ENCODE measurements at regions not wholly inside any gene's neighbourhood (a gene's known extent, or its start where the extent isn't known, plus 50 kb on each side); places are given as distances from the start of the nearest gene placed in this dataset.

- in situ Hi-C loops (cut with MboI; ENCODE audit: low sequenced_read_pairs): loop anchor here (25.0 kb wide), 1 partner anchor 434 kb away; no protein-coding TSS in a partner anchor
Observed at GRCh38 chrX:110428144-110428543, 69.5 kb downstream of the RTL9 start.

DNA sequence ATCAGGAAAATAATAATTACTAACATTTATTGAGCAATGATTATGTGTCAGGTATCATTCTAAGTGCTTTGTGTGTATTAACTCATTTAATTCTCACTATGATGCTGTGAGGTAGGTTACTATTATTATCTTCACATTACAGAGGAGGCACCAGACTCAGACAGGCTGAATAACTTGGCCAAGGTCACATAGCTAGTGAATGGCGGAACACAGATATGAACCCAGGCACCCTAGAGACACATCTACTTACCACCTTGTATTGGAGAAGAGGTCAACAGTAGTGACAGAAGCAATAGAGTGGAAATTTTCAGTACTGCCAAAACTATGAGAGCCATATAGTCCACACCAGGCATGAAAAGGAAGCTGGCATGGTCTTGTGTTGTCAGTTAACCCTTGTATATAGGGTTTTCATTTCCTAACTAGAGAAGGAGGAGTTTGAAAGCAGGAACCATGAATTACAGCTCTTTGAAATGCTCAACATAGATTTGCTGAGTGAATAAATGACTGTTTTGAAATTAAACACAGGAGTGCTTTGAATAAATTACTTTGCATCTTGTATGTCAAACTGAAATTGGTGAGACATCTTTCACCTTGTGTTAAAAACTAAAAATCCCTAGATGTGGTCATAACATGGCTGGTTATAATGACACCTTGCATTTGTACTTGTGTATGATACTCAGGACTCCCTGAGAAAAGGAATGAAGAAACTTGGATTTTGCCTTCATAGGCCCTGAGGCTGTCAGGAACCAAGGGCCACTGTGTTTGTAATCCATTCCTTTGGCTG lies 71.8 kb downstream of the RTL9 start:
- in situ Hi-C loops (cut with MboI; ENCODE audit: low sequenced_read_pairs): loop anchor here (25.0 kb wide), 1 partner anchor 432 kb away; no protein-coding TSS in a partner anchor

GRCh38 chrX:110432091-110432905 lies 73.7 kb downstream of the RTL9 start:
- in situ Hi-C loops (cut with MboI; ENCODE audit: low sequenced_read_pairs): loop anchor here (25.0 kb wide), 1 partner anchor 430 kb away; no protein-coding TSS in a partner anchor

GRCh38 chrX:110432906-110433215 lies 74.2 kb downstream of the RTL9 start:
- in situ Hi-C loops (cut with MboI; ENCODE audit: low sequenced_read_pairs): loop anchor here (25.0 kb wide), 1 partner anchor 429 kb away; no protein-coding TSS in a partner anchor

DNA sequence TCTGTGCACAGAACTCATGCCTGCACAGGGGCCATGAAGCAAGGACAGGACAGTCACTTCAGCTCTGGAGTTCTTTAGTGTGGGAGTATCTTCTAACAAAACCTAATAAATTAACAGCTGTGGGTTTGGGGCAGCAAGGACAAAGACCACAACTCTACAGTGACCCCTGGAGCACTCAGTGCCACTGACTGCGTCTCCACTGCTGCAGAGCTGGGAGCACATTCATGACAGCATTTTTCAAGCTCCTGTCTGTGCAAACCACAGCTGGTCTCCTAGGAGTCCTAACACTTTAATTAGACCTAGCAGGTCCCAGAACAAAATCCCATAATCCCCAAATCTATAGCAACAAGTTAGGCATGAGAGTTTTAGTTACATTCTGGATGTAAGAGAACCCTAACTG lies 76.5 kb downstream of the RTL9 start:
- in situ Hi-C loops (cut with MboI; ENCODE audit: low sequenced_read_pairs): loop anchor here (25.0 kb wide), 1 partner anchor 427 kb away; no protein-coding TSS in a partner anchor

- in situ Hi-C loops (cut with MboI; ENCODE audit: low sequenced_read_pairs): loop anchor here (25.0 kb wide), 1 partner anchor 426 kb away; no protein-coding TSS in a partner anchor
Observed at GRCh38 chrX:110436523-110436922, 77.9 kb downstream of the RTL9 start.

DNA sequence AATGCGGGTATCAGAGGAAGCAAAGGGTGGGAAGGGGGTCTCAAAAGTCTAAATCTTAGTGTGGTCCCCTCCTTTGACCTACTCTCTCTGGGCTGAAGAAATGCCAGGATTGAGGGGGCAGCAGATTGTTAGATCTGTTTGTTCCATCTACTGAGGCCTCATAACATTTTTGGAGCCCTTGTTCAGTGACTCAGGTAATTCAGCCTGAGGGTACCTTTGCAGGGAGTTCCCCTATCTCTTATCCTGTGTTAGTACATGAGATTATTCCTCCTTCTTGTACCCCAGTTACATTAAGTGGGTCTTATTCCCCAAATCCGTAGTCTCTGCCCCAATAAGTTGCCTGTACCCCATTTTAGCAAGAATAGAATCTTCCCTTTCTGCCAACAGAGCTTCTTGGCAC lies 79.0 kb downstream of the RTL9 start:
- in situ Hi-C loops (cut with MboI; ENCODE audit: low sequenced_read_pairs): loop anchor here (25.0 kb wide), 1 partner anchor 425 kb away; no protein-coding TSS in a partner anchor

DNA sequence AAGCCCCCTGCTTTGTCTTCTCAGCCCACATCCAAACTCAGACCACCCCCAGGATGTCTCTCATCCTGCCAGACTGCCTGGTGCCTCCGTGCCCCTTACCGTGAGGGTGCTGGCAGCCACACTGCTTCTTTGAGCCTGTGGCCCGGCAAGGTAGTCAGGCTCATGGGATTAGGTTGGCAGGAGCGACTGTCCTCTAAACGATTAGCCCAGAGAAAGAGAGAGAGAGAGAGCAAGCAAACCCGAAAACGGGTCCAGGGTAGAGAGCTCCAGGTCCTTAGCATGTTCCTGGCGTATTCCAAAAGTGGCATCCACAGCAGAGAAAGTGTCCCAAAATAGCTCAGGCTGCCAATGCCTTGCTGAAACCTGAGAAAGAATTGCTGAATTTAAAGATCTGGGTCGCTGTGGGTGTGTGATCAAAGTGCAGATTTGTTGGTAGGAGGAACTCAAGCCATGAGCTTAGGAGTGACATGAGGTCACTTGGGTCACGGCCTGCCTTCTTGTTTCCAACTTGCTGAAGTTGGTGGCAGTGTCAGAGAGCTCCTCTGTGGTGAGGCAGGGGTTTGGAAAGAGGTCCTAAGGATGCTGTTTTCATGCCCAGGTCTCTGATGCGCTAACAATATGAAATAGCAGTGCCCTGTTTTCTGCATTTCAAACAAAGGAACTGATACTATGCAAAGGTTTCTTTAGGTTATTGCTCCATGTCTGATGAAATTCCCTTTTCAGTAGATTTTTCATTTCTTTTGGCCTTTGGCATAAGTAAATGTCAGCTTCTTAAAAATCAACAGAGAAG lies 81.6 kb downstream of the RTL9 start:
- in situ Hi-C loops (cut with MboI; ENCODE audit: low sequenced_read_pairs): loop anchor here (25.0 kb wide), 1 partner anchor 422 kb away; no protein-coding TSS in a partner anchor

DNA sequence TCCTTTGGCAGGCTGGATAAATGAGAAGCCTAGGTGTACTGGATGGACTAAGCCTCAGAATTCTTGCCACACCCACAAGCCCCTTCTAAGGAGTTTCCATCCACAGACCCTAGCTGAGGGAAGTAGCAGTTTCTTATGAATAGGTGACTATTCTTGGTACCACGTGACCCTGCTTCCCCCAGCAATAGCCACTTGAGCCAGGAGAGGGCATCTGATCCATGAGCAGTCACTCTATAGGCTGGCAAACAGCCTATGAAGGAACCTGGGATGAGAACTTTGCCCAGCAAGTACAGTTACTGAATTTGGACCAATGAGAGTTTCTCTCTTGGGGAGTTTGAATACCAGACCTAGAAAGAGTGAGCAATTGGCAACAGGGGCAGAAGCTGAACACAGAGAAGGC lies 84.0 kb downstream of the RTL9 start:
- in situ Hi-C loops (cut with MboI; ENCODE audit: low sequenced_read_pairs): loop anchor here (25.0 kb wide), 1 partner anchor 420 kb away; no protein-coding TSS in a partner anchor

- in situ Hi-C loops (cut with MboI; ENCODE audit: low sequenced_read_pairs): loop anchor here (25.0 kb wide), 1 partner anchor 417 kb away; no protein-coding TSS in a partner anchor
Observed at GRCh38 chrX:110444996-110445395, 86.3 kb downstream of the RTL9 start.

DNA sequence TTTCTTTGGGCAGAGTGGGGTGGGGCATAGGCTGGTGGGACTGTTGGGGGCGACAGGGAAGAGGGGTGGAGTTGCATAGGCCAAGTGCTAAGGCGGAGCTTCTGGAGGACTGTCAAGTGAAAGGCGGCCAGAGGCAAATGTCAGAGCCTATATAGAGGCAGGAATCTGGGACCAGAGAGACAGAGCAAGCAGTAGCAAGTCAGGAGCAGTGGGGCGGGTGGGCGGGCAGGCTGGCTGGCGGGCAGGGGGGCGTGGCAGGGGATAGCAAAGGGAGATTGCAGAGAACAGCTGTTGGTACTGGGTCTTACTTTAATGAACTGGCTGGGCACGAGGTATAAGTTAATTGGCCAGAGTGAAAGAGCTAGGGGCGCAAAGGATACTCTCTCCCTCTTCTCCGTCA lies 89.8 kb downstream of the RTL9 start:
- in situ Hi-C loops (cut with MboI; ENCODE audit: low sequenced_read_pairs): loop anchor here (25.0 kb wide), 1 partner anchor 414 kb away; no protein-coding TSS in a partner anchor

DNA sequence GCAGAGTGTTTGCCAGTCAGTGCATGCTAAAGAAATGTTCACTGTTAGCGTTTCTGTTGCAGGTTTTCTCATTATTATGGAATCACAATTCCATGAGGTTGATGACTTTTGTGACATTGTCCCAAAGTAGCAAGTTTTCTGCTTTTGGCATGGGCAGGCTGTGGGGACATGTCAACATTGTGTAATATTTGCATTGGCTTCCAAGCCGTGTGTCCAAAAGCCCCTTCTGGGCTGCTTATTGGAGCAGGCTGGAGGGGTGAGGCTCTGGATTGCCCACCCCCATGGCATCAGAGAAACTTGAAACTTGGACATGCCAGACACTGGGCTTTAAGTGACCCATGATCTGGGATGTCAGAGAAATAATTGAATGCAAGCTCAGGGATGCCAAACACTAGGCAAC lies 90.7 kb downstream of the RTL9 start:
- in situ Hi-C loops (cut with MboI; ENCODE audit: low sequenced_read_pairs): loop anchor here (25.0 kb wide), 1 partner anchor 413 kb away; no protein-coding TSS in a partner anchor

GRCh38 chrX:110450050-110450449 lies 91.4 kb downstream of the RTL9 start:
- in situ Hi-C loops (cut with MboI; ENCODE audit: low sequenced_read_pairs): no loop called here

DNA sequence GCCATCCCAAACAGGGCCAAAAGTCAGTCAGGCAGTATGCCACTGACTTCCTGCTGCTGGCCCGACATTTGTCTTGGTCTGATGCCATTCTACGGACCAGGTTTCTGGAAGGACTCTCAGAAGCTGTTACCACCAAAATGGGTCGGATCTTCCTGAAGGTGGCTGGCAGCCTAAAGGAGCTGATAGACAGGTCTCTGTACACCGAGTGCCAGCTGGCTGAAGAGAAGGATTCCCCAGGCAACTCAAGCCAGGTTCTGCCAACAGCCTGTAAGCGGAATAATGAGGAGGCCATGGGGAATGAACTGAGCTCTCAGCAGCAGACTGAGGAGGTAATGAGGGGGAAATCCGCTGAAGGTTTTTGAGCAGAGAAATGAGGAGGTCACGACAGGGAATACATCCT lies 95.7 kb downstream of the RTL9 start:
- in situ Hi-C loops (cut with MboI; ENCODE audit: low sequenced_read_pairs): no loop called here

- in situ Hi-C loops (cut with MboI; ENCODE audit: low sequenced_read_pairs): no loop called here
Observed at GRCh38 chrX:110462957-110463356, 104.3 kb downstream of the RTL9 start.

DNA sequence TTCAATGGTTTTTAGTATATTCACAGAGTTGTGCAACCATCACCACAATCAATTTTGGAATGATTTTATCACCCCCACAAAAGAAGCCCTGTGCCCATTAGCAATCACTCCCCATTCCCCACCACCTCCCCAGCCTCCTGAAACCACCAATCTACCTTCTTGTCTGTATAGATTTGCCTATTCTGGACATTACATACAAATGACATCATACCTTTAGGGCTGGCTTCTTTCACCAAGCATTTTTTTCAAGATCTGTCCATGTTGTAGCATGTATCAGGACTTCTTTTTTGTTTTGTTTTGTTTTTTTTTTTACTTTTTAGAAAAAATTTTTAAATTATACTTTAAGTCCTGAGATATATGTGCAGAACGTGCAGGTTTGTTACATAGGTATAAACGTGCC lies 108.1 kb downstream of the RTL9 start:
- in situ Hi-C loops (cut with MboI; ENCODE audit: low sequenced_read_pairs): no loop called here

- in situ Hi-C loops (cut with MboI; ENCODE audit: low sequenced_read_pairs): no loop called here
Observed at GRCh38 chrX:110472265-110472664, 113.6 kb downstream of the RTL9 start.

DNA sequence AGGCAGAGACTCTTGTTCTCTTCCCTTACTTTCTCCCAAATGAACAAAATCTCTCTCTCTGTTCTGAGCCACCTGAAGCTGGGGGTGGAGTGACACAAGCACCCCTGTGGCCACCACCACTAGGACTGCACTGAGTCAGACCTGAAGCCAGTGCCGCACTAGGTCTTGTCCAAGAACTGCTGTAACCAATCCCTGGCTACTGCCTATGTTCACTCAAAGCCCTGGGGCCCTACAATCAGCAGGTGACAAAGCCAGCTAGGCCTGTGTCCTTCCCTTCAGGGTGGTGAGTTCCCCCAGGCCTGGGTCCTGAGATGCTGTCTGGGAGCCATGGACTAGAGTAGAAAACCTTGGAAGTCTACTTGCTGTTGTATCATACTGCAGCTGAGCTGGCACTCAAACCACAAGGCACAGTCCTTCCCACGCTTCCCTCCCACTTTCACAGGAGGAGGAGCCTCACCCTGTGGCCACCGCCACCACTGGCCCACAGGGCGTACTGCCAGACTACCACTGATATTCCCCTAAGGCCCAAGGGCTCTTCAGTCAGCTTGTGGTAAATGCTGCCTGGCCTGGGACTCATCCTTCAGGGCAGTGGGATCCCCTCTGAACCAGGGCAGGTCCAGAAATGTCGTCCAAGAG lies 119.1 kb downstream of the RTL9 start:
- in situ Hi-C loops (cut with MboI; ENCODE audit: low sequenced_read_pairs): no loop called here

DNA sequence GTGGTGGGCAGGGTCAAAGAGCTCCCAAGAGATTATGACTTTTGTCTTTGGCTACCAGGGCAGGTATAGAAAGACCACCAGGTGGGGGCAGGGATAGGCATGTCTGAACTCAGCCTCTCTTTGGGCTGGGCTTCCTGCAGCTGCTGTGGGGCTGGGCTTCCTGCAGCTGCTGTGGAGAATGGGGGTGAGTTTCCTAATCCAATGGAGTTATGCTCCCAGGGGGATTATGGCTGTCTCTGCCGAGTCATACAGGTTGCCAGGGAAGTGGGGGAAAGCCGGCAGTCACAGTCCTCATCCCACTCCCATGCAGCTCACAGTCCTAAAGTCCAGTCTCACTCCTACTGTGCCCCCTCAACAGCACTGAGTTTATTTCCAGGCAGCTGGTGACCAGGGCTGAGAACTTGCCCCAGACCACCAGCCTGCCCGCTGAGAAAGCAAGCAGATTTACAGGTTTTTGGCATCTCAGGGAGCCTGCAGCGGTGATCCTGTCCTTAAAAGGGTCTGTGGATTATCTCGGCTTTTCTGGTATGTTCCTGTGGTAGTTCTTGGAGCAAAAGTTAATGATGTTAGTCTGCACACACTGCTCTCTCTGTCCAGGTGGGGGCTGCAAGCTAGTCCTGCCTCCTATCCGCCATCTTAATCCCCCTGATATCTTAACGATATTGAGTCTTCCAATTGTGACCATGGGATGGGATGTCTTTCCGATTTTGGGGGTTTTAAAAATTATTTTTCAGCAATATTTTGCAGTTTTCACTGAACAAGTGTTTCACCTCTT lies 133.4 kb downstream of the RTL9 start:
- in situ Hi-C loops (cut with MboI; ENCODE audit: low sequenced_read_pairs): no loop called here

Measured in HL-60/S4 treated with retinoic acid at 250 ng/mL for 4 days and 3 days (cell line).